ENCODE measurements at regions not wholly inside any gene's neighbourhood (a gene's known extent, or its start where the extent isn't known, plus 50 kb on each side); places are given as distances from the start of the nearest gene placed in this dataset.
A peak's percentile ranks its signal among the peaks of the same experiment; 100 is the strongest.
"Not testable (repeated sequence)": the region's sequence is repeated elsewhere in the genome, so short reads cannot be mapped to it uniquely, and the experiment has no call there.

- no peak for DNase-seq
These were observed 361.1 kb upstream of the KLF4 start for GRCh38 chr9:107850653-107851052.

DNA sequence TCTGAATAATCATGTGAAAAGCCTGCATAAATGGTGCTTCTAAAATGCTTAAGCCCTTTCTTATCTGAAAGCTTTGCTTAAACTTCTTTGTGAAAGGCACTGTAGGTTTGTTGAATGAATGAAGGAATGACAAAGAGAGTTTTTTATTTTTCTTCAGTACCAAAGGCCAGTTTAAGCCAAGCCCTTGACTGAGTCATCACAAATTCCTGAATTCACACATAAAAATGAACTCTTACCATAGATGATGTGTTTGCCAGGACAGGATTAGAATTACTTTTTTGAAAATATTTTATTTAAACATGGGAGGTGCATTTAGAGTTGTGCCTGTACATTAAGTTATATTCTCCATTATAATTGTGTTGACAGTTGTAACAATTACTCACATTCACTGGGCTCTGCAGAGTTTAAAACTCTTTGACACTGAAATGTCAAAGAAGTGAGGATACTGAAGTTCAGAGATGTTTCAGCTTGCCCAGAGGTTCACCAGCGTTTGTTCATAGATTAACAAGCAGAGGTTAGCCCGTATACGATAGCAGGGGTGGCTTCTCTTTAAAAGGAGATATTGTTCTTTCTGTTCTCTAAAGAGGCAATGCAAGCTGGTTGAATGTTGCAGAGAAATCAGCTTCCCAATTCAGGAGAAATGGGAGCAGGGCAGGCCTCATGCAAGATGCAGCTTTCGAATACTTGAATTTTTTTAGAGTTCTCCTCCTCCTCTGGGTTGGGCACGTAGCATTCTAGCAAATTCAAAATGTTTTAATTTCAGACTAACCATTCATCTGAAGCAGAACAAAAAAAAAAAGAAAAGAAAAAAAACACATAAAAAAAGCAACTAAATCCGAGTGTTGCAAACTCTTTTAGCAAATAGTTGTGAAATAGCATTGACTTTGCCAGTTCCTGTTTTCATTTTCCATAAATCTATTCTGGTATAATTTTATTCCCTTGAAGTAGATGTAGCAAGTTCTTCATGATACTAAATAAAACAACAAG is 358.7 kb upstream of the KLF4 start:
- peak; percentile 32 for DNase-seq

GRCh38 chr9:107842530-107842929 is 353.0 kb upstream of the KLF4 start:
- no peak for DNase-seq

DNA sequence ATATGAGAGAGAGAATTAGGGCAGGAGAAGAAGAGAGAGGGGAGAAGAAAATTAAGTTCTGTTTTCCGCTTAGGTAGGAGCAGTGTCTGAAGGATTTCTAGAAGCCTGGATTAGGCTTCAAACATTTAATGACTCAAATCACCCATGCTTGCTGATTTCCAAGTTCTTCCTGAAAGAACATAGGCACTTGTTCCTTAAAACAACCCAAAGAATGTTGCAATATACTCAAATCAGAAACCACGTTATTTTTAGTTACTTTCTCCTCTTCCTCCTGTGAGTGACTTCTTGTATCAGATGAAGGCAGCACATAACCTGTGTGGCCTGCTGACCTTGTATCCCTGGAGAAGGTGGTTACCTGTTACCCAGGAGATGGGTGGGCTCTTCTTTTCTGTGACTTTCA is 351.5 kb upstream of the KLF4 start:
- DNase-seq: no peak

- DNase-seq: no peak
These were observed 349.8 kb upstream of the KLF4 start for GRCh38 chr9:107839371-107839770.

GRCh38 chr9:107838766-107839165 is 349.2 kb upstream of the KLF4 start:
- DNase-seq: no peak

- no peak for DNase-seq
These were observed 346.7 kb upstream of the KLF4 start for GRCh38 chr9:107836300-107836699.

GRCh38 chr9:107833295-107833694 is 343.7 kb upstream of the KLF4 start:
- DNase-seq: no peak

- DNase-seq: no peak
These were observed 343.3 kb upstream of the KLF4 start for GRCh38 chr9:107832871-107833270.

DNA sequence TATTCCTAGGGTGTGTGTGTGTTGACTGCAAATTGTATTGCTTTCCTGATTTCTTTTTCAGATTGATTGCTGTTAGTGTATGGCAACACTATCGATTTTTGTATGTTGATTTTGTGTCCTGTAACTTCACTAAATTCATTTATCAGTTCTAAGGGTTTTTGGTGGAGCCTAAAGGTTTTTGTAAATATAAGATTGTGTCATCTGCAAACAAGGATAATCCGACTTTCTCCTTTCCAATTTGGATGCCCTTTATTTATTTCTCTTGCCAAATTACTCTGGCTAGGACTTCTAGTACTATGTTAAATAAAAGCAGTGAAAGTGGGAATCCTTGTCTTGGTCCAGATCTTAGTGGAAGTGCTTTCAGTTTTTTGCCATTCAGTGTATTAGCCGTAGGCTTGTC is 340.9 kb upstream of the KLF4 start:
- no peak for DNase-seq

DNA sequence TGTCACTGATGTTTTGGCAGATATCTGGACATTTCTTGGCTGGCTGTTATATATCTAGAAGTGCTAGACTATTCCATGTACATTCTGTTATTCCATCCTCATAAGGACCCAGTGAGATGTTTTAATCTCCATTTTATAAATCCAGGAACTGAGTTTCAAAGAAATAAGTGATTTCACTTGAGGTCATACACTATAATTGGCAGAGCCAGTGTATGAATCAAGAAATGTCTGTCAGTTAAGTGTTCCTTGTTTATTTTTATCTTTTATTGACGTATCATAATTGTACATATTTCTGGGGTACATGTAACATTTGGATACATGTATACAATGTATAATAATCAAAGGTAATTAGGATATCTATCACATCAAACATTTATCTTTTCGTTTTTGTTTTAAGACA is 338.3 kb upstream of the KLF4 start:
- DNase-seq: no peak

DNA sequence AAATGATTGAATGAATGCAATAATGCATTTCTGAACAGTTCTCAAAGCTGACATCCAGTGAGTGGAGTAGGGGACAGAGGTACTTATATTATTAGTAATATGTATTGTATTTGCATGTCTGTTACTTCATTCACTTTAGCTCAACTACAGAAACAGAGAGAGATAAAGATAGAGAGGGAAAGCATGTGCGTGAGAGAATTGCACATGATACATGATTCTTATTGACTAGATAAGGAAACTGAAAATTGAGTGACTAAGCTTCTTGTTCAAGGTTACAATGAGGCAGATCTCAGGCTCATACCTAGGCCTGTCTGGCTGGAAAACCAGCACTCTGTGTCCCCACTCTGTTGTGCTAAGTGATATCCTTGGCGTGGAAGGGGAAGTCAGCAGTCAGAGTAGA is 337.7 kb upstream of the KLF4 start:
- no peak for DNase-seq

GRCh38 chr9:107826688-107826983 is 337.1 kb upstream of the KLF4 start:
- not testable (repeated sequence) for DNase-seq

DNA sequence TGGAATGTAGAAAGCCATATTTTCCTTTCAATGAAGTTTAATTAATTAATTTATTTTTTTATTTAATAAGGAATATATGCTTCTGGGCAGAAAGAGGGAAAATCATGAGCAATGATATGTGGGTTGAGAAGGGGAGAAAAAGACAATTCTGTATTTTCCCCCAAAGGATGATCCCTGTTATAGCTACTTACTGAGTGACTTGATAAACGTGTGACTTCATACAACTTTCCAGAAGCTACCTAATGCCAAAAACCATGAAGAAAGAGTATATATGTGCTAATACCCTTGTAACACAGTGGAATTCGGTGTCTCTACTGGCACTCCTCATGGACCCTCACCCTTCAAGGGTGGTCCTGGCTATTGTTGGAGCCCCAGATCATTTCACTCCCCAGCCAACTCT is 335.0 kb upstream of the KLF4 start:
- DNase-seq: no peak

GRCh38 chr9:107819772-107820565 is 330.4 kb upstream of the KLF4 start:
- no peak for DNase-seq

DNA sequence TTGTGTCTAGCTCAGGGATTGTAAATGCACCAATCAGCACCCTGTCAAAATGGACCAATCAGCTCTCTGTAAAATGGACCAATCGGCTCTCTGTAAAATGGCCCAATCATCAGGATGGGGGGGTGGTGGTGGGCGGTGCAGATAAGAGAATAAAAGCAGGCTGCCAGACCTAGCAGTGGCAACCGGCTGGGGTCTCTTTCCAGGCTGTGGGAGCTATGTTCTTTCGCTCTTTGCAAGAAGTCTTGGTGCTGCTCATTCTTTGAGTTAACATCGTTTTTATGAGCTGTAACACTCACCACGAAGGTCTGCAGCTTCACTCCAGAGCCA is 328.9 kb upstream of the KLF4 start:
- not testable (repeated sequence) for DNase-seq

GRCh38 chr9:107817595-107818502 is 328.3 kb upstream of the KLF4 start:
- DNase-seq: not testable (repeated sequence)

DNA sequence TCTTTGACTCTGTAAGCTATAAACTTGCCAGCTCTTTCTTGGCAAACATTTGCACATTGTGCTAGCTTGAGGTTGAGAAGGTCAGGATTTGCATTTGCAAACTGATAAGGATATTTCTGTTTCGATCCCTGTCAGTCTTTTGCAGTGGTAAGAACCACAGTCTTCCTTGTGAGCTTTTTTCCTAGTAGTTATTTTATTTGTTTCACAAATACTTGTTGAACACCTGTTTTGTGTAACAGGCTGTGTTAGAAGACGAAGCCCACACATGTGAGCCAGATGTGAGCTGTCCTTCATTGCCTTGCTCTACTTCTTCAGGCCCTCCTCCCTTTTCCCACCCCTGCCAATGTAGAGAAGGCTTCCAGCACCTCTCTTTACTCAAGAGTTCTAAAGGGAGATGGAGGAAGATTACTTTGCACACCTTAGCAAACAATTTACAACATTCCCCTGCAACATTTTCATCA is 327.0 kb upstream of the KLF4 start:
- DNase-seq: no peak

DNA sequence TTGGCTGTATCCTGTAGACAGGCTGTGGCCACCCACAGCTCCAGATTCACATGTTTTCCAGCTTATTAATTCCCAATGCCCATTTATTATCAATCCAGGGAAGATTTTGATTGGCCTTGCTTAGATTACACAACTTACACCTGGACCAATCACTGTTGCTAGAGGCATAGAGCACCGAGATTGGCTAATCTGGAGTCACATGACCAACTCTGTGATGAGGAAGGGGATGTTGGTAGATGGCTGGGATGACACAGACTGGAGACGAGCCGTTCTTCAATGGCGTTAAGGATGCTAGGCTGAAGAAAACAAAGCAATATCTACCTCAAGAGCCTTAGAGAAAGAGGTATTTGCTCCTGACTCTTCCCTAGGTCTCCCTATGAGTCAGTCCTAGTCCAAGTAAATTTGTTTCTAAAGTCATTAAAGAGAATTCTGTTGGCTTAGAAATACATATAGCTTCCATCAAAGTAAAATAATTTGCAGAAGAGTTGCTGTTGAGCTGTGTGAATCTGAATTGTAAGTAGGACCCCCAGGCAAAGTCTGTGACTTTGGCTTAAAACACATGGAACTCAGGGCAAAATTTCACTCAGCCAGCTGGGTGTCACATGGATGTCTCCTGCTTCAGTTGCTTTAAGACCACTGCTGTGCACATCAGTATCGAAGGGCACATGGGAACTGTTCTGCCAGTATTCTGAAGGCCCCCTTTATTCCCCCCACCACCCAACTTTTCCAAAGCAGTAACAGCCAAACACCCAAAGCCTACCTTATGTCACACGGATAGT is 326.4 kb upstream of the KLF4 start:
- no peak for DNase-seq

GRCh38 chr9:107813287-107813686 is 323.7 kb upstream of the KLF4 start:
- DNase-seq: no peak

GRCh38 chr9:107810461-107810961 is 320.9 kb upstream of the KLF4 start:
- no peak for DNase-seq

DNA sequence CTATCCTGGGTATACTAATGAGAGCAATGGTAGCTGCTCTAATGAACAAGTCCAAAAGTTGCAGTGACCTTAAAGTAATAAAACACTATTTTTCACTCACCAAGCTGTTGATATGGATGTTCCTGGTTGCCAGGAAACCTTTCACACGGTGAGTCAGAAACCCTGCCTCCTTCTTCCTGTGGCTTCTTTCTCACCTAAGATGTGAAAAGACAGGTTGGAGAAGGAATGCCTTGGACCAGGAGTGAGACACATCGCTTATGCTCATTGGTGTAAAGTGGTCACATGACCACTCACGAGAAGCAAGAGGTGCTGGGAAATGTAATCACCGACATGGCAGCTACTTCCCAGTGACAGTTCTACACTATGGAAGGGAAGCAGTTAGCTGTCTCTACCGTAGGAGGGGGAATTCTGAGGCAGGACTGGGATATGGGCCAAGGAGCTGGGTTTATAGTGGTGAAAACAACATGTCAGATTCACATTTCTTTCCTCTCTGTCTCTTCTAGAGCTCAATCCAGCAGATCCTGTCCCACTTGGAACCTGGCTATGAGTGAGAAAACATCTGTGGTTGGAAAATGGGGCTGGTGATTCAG is 320.4 kb upstream of the KLF4 start:
- DNase-seq: no peak

Data from hematopoietic multipotent progenitor cell treated with erythropoietin and hydrocortisone succinate and interleukin-3 and kit ligand, for 4 days (in vitro differentiated cells).